ENCODE measurements at regions not wholly inside any gene's neighbourhood (a gene's known extent, or its start where the extent isn't known, plus 50 kb on each side); places are given as distances from the start of the nearest gene placed in this dataset.

DNA sequence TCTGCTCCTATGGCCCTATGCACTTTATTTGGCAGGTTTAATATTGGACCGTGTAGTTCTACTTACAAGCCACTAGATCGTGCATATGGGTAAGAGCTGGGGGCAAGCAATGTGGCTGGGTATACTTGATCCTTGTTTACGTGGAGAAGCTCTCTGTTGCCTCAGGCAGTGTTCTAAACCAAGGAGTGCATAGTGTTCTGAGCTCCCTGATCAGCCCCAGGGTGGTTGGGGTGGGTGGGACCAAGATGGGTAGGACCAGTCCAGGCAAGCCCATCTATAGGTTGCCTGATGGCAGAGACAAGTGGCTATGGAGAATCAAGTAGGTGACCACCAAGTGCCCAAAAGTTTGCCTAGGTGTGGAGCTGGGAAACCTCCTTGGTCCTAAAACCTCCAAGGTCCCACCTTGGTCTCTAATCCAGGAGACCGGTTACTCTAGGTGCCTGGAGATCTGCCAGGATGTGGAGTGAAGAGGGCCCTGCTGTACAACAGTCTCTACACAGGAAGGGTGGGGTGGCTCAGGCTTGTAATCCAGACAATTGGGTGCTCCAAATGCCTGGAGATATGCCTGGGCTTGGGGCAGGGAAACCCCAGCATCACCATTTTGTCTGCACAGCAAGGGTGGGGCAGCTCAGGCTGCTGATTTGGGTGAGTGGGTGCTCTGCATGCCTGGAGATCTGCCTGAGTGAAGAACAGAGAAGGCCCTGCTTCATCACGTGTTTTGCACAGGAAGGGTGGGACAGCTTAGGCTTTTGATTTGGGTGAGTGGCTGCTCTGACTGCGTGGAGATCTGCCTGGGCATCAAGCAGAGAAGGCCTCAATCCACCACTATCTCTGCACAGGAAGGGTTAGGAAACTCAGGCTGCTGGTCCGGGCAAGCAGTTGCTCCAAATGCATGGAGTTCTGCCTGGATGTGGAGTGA lies 659.8 kb downstream of the TLE4 start:
- Histone ChIP-seq H3K27me3 (no peaks in the 10 kb centered on the region), H3K36me3 (no peaks in the 10 kb centered on the region), H3K27ac (no peak overlapping the region), H3K9me3 (no peaks in the 10 kb centered on the region), H3K4me3 (no peak overlapping the region), H3K4me1 (no peaks in the 10 kb centered on the region)
- intact Hi-C loops (cut with DNase I): no loop called here
- ATAC-seq (no peak), FAIRE-seq (no peak), DNase-seq (no peak)
- TF ChIP-seq, protein P1, sequence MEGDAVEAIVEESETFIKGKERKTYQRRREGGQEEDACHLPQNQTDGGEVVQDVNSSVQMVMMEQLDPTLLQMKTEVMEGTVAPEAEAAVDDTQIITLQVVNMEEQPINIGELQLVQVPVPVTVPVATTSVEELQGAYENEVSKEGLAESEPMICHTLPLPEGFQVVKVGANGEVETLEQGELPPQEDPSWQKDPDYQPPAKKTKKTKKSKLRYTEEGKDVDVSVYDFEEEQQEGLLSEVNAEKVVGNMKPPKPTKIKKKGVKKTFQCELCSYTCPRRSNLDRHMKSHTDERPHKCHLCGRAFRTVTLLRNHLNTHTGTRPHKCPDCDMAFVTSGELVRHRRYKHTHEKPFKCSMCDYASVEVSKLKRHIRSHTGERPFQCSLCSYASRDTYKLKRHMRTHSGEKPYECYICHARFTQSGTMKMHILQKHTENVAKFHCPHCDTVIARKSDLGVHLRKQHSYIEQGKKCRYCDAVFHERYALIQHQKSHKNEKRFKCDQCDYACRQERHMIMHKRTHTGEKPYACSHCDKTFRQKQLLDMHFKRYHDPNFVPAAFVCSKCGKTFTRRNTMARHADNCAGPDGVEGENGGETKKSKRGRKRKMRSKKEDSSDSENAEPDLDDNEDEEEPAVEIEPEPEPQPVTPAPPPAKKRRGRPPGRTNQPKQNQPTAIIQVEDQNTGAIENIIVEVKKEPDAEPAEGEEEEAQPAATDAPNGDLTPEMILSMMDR (IDR thresholded peaks at IDR 0.05): no peak
- 69 to 74% methylated on average over 7 of the region's 7 CpGs for WGBS, 2 donors

DNA sequence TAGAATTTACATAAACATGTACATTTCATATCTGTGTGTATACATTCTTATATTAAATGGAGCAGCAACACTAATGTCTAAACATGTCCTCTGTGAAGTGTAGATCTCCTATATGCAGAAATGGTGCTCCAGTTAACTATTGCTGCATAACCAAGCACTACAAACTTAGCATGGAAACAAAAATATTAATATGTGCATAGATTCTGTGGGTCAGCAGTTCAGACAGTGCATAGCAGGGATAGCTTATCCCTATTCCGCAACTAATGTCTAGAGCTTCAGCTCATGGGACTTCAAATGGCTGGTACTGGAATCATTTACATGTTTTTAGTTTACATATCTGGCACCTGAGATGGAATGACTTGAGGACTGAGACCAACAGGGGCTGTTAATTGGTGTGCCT lies 652.1 kb downstream of the TLE4 start:
- FAIRE-seq (no peak), DNase-seq (no peak), ATAC-seq (no peak)
- H3K9me3 ChIP-seq: no peaks in the 10 kb centered on the region
- H3K4me3 ChIP-seq: no peak overlapping the region
- intact Hi-C loops (cut with DNase I): no loop called here
- no peaks in the 10 kb centered on the region for H3K36me3 ChIP-seq
- H3K27me3 ChIP-seq: no peaks in the 10 kb centered on the region
- H3K27ac ChIP-seq: no peak overlapping the region
- WGBS, 2 donors: 91 to 97% methylated on average over 1 of the region's 1 CpG
- TF ChIP-seq, protein P1 (IDR thresholded peaks at IDR 0.05): no peak
- H3K4me1 ChIP-seq: no peaks in the 10 kb centered on the region

DNA sequence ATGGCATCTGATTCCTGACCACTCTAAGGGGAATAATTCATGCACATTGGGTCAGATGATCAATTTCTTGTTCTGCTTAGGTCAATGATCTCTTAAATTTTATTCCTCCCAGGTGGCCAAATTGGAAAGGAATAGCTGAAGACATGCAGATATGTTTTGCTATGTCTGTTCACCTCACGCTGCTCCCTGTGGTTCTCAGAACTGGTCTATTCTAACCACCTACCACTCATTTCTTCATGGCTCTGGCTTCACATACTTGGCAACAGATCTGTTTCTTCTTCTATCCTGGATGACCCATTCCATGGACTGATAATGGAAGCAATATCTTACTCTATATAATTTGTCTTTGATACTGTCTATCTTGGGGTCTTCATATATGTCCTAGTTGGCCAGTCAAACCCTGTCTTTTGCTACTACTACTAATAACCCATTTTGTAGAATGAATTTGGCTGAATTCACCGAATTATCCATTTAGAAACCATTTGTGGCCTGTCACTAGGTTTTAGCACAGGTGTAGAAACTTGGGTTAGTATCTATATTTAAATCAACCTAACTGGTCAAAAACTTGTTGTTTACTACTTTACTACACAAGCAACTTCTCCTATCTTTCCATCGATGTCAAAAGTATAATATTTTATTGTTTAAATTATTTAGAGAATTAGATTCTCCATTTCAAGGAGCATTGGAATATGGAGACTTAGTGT lies 650.9 kb downstream of the TLE4 start:
- Histone ChIP-seq H3K4me3 (no peak overlapping the region), H3K27me3 (no peaks in the 10 kb centered on the region), H3K36me3 (no peaks in the 10 kb centered on the region), H3K9me3 (no peaks in the 10 kb centered on the region), H3K27ac (no peak overlapping the region), H3K4me1 (no peaks in the 10 kb centered on the region)
- intact Hi-C loops (cut with DNase I): no loop called here
- DNase-seq (no peak), FAIRE-seq (no peak), ATAC-seq (no peak)
- 64 to 74% methylated on average over 3 of the region's 3 CpGs for WGBS, 2 donors
- TF ChIP-seq, protein P1 (IDR thresholded peaks at IDR 0.05): no peak

DNA sequence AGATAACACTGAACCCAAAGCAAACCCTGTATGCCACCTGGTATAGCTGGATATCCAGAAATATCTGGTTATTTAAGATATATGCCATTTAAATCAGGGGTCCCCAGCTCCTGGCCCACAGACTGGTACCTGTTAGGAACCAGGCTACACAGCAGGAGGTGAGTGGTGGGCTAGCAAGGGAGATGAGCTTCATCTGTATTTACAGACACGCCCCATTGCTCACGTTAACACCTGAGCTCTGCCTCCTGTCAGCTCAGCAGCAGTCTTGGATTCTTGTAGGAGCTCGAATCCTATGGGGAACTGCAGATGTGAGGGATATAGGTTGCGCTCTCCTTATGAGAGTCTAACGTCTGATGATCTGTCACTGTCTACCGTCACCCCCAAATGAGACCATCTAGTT lies 646.6 kb downstream of the TLE4 start:
- Histone ChIP-seq H3K9me3 (no peaks in the 10 kb centered on the region), H3K4me1 (no peaks in the 10 kb centered on the region), H3K4me3 (no peak overlapping the region), H3K27ac (no peak overlapping the region), H3K36me3 (no peaks in the 10 kb centered on the region), H3K27me3 (no peaks in the 10 kb centered on the region)
- ATAC-seq (no peak), FAIRE-seq (no peak), DNase-seq (no peak)
- TF ChIP-seq, protein P1 (IDR thresholded peaks at IDR 0.05): no peak
- WGBS, 2 donors: 49 to 54% methylated on average over 6 of the region's 6 CpGs
- intact Hi-C loops (cut with DNase I): no loop called here

DNA sequence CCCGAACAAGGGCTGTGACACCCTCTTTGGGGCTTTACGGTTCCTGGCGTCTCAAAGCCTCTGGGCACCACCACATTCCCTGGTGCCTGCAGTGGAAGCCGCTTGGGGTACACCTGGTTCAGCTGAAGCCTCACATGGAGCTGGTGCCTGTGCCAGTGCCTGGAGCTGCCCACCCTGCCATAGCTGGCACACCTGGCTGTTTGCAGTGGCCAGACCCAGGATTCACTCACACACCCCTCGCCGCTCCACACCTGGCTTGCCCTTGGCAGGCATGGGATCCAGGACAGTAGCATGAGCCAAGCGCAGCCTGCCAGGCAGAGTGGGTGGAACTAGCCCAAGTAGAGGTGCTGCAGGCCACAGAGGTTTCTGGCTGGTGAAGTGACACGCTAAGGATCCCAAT lies 641.8 kb downstream of the TLE4 start:
- H3K27me3 ChIP-seq: no peaks in the 10 kb centered on the region
- no peaks in the 10 kb centered on the region for H3K36me3 ChIP-seq
- no peaks in the 10 kb centered on the region for H3K9me3 ChIP-seq
- DNase-seq: peak in 1 of 6 donors; percentile 22
- TF ChIP-seq, protein P1 (IDR thresholded peaks at IDR 0.05): no peak
- H3K27ac ChIP-seq: no peak overlapping the region
- ATAC-seq: no peak
- H3K4me1 ChIP-seq: no peaks in the 10 kb centered on the region
- 84 to 93% methylated on average over 8 of the region's 8 CpGs for WGBS, 2 donors
- H3K4me3 ChIP-seq: no peak overlapping the region
- intact Hi-C loops (cut with DNase I): no loop called here
- no peak for FAIRE-seq

Data from pancreas (tissue), 10 donors.